Activated naive CD4-positive, alpha-beta T cell treated with anti-CD3 and anti-CD28 coated beads, Interleukin-2, amount 50 U/mL, for 72 hours (primary cell): ENCODE measurements at regions not wholly inside any gene's neighbourhood (a gene's known extent, or its start where the extent isn't known, plus 50 kb on each side); places are given as distances from the start of the nearest gene placed in this dataset.

Source experiments
- ATAC-seq, 2 donors: fragments of 150-1000 bp; cut with Tn5 transposase; 2 replicates each; pipeline ENCODE4 v1.10.0; 2021; ENCODE audit warnings: mild to moderate bottlenecking in 2 of 2, moderate library complexity in 2 of 2
- DNase-seq, 2 donors: peaks; one replicate each; pipeline ENCODE4 v3.0.0; 2021 to 2022; ENCODE audit warnings: low spot score in 2 of 2
- H3K27ac Mint-ChIP-seq, 2 donors: one replicate each; pipeline ENCODE4 v1.8.0; 2022; ENCODE audit warnings: mild to moderate bottlenecking in 2 of 2, mixed read lengths in 2 of 2
- H3K36me3 Mint-ChIP-seq, 2 donors: one replicate each; pipeline ENCODE4 v1.8.0; 2022; ENCODE audit warnings: mixed read lengths in 2 of 2
- H3K9me3 Mint-ChIP-seq, 2 donors: one replicate each; pipeline ENCODE4 v1.8.0; 2022; ENCODE audit warnings: mixed read lengths in 2 of 2

GRCh38 chr2:66699416-66699792 is 264.5 kb downstream of the MEIS1 start:
- DNase-seq (no peak), ATAC-seq (no peak)
- peak overlapping the region in 1 of 2 donors; percentile 29 for H3K27ac Mint-ChIP-seq
- H3K9me3 Mint-ChIP-seq = peaks cover 0 to 8% of the 10 kb centered on the region in 2 donors
- no peaks in the 10 kb centered on the region for H3K36me3 Mint-ChIP-seq

GRCh38 chr2:66699793-66700676 is 265.1 kb downstream of the MEIS1 start:
- H3K9me3 Mint-ChIP-seq = peaks cover 0 to 6% of the 10 kb centered on the region in 2 donors
- no peak overlapping the region for H3K27ac Mint-ChIP-seq
- no peaks in the 10 kb centered on the region for H3K36me3 Mint-ChIP-seq
- ATAC-seq (no peak), DNase-seq (no peak)

- H3K27ac Mint-ChIP-seq = no peak overlapping the region
- H3K9me3 Mint-ChIP-seq = peaks cover 0 to 3% of the 10 kb centered on the region in 2 donors
- ATAC-seq = no peak
- no peak for DNase-seq
- no peaks in the 10 kb centered on the region for H3K36me3 Mint-ChIP-seq
Measured at GRCh38 chr2:66700677-66701066, 265.7 kb downstream of the MEIS1 start.

GRCh38 chr2:66701251-66701650 is 266.3 kb downstream of the MEIS1 start:
- Mint-ChIP-seq H3K9me3 (peaks cover 0 to 3% of the 10 kb centered on the region in 2 donors), H3K36me3 (no peaks in the 10 kb centered on the region), H3K27ac (no peak overlapping the region)
- no peak for DNase-seq
- no peak for ATAC-seq

GRCh38 chr2:66701656-66702055 is 266.7 kb downstream of the MEIS1 start:
- Mint-ChIP-seq H3K27ac (no peak overlapping the region), H3K9me3 (peaks cover 0 to 3% of the 10 kb centered on the region in 2 donors), H3K36me3 (no peaks in the 10 kb centered on the region)
- no peak for ATAC-seq
- DNase-seq = no peak

- H3K27ac Mint-ChIP-seq = no peak overlapping the region
- peaks cover 0 to 3% of the 10 kb centered on the region in 2 donors for H3K9me3 Mint-ChIP-seq
- H3K36me3 Mint-ChIP-seq = no peaks in the 10 kb centered on the region
- no peak for DNase-seq
- no peak for ATAC-seq
Measured at GRCh38 chr2:66702301-66702700, 267.4 kb downstream of the MEIS1 start.

- Mint-ChIP-seq H3K27ac (peak overlapping the region in 1 of 2 donors; percentile 47), H3K36me3 (no peaks in the 10 kb centered on the region), H3K9me3 (peaks cover 0 to 3% of the 10 kb centered on the region in 2 donors)
- DNase-seq (no peak), ATAC-seq (no peak)
Measured at GRCh38 chr2:66704786-66705185, 269.9 kb downstream of the MEIS1 start.

- ATAC-seq = no peak
Measured at GRCh38 chr2:66714610-66715009, 279.7 kb downstream of the MEIS1 start.

GRCh38 chr2:66717218-66717905 is 282.4 kb downstream of the MEIS1 start:
- H3K9me3 Mint-ChIP-seq = peaks cover 5 to 16% of the 10 kb centered on the region in 2 donors
- no peaks in the 10 kb centered on the region for H3K36me3 Mint-ChIP-seq
- ATAC-seq (no peak), DNase-seq (no peak)
- H3K27ac Mint-ChIP-seq = no peak overlapping the region

More at GRCh38 chr2:66714610-66715009, 279.7 kb downstream of the MEIS1 start:
- Mint-ChIP-seq H3K36me3 (no peaks in the 10 kb centered on the region), H3K9me3 (peaks cover 5% of the 10 kb centered on the region in 2 donors), H3K27ac (no peak overlapping the region)
- no peak for DNase-seq

GRCh38 chr2:66717973-66718372 is 283.0 kb downstream of the MEIS1 start:
- Mint-ChIP-seq H3K27ac (no peak overlapping the region), H3K9me3 (peaks cover 10 to 20% of the 10 kb centered on the region in 2 donors), H3K36me3 (no peaks in the 10 kb centered on the region)
- no peak for DNase-seq
- no peak for ATAC-seq

GRCh38 chr2:66721776-66722175 is 286.9 kb downstream of the MEIS1 start:
- no peak for DNase-seq
- Mint-ChIP-seq H3K36me3 (no peaks in the 10 kb centered on the region), H3K9me3 (peaks cover 14 to 28% of the 10 kb centered on the region in 2 donors), H3K27ac (no peak overlapping the region)
- ATAC-seq = no peak

- no peak for ATAC-seq
- Mint-ChIP-seq H3K36me3 (no peaks in the 10 kb centered on the region), H3K27ac (no peak overlapping the region), H3K9me3 (peaks cover 8 to 23% of the 10 kb centered on the region in 2 donors)
- DNase-seq = no peak
Measured at GRCh38 chr2:66724241-66724640, 289.3 kb downstream of the MEIS1 start.

- DNase-seq = no peak
- no peak overlapping the region for H3K27ac Mint-ChIP-seq
- H3K36me3 Mint-ChIP-seq = no peaks in the 10 kb centered on the region
- ATAC-seq = no peak
- H3K9me3 Mint-ChIP-seq = peaks cover 0 to 5% of the 10 kb centered on the region in 2 donors
Measured at GRCh38 chr2:66729416-66730330, 294.7 kb downstream of the MEIS1 start.

- H3K27ac Mint-ChIP-seq = no peak overlapping the region
- no peak for ATAC-seq
- peaks cover 0 to 2% of the 10 kb centered on the region in 2 donors for H3K9me3 Mint-ChIP-seq
- H3K36me3 Mint-ChIP-seq = no peaks in the 10 kb centered on the region
- DNase-seq = no peak
Measured at GRCh38 chr2:66730441-66730840, 295.5 kb downstream of the MEIS1 start.

GRCh38 chr2:66733364-66733999 is 298.6 kb downstream of the MEIS1 start:
- Mint-ChIP-seq H3K9me3 (peaks cover 1 to 2% of the 10 kb centered on the region in 2 donors), H3K36me3 (no peaks in the 10 kb centered on the region), H3K27ac (no peak overlapping the region)
- ATAC-seq (no peak), DNase-seq (no peak)

- Mint-ChIP-seq H3K9me3 (peaks cover 3 to 11% of the 10 kb centered on the region in 2 donors), H3K36me3 (no peaks in the 10 kb centered on the region), H3K27ac (no peak overlapping the region)
- ATAC-seq (no peak), DNase-seq (no peak)
Measured at GRCh38 chr2:66748939-66749338, 314.0 kb downstream of the MEIS1 start.
